Transverse colon (tissue), 3 donors: ENCODE measurements at regions not wholly inside any gene's neighbourhood (a gene's known extent, or its start where the extent isn't known, plus 50 kb on each side); places are given as distances from the start of the nearest gene placed in this dataset.

ENCODE experiments used
- CTCF ChIP-seq, 5 experiments: fragments of 200-600 bp in 3 of 5; fragments of 450-650 bp in 2 of 5; sonication (generic) in 3 of 5; IDR thresholded peaks; 1 replicate in 2 of 5; 2 replicates in 3 of 5; pipeline ENCODE4 v1.5.1; 2016 to 2017; ENCODE audit warnings: antibody characterized with exemption in 5 of 5, inconsistent platforms in 3 of 5, mild to moderate bottlenecking in 2 of 5, moderate library complexity in 1 of 5
- EP300 ChIP-seq: sonication (generic); formaldehyde crosslinking; IDR thresholded peaks from one replicate; pipeline ENCODE4 v1.6.1; 2017; ENCODE audit warnings: antibody characterized with exemption, low read depth

- TF ChIP-seq CTCF (IDR thresholded peaks at IDR 0.05) (no peak), EP300 (no peak)
These were observed 238.2 kb downstream of the PTPRU start for GRCh38 chr1:29474274-29475244.
